22Rv1 (cell line): ENCODE measurements at regions not wholly inside any gene's neighbourhood (a gene's known extent, or its start where the extent isn't known, plus 50 kb on each side); places are given as distances from the start of the nearest gene placed in this dataset.

Experiments
- H3K27ac ChIP-seq: fragments of 450-650 bp; 2 replicates; pipeline ENCODE4 v1.5.1; 2017
- CTCF ChIP-seq: fragments of 450-650 bp; IDR thresholded peaks from 2 replicates; pipeline ENCODE4 v1.5.1; 2017; ENCODE audit warnings: mild to moderate bottlenecking
- ZFX ChIP-seq: fragments of 450-650 bp; IDR thresholded peaks from 2 replicates; pipeline ENCODE4 v1.6.1; 2017; ENCODE audit warnings: antibody characterized with exemption, borderline replicate concordance

GRCh38 chr12:24697769-24698168 is 251.1 kb downstream of the BCAT1 start:
- H3K27ac ChIP-seq = no peak overlapping the region
- TF ChIP-seq ZFX (no peak), CTCF (no peak)

- TF ChIP-seq CTCF (no peak), ZFX (no peak)
- H3K27ac ChIP-seq = no peak overlapping the region
Observed at GRCh38 chr12:24697295-24697694, 251.6 kb downstream of the BCAT1 start.

DNA sequence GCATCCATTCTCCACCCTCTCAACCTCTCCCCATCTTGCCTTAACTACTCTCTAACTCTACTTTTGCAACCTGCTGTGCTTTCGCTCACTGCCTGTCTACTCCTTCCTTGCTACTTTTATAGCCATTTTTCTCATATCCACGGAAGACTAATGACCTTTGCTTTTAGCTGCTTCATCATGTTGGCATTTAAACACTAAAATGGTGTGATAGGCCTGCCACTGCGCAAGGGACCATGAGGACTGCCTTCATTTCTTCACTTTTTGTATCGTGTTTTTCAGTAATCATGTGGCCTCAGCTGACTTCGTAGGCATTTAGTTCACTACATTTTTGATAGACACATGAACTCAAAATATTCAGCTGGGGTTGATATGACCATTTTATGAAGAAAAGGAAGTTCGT is 252.1 kb downstream of the BCAT1 start:
- no peak overlapping the region for H3K27ac ChIP-seq
- TF ChIP-seq CTCF = no peak
- no peak for TF ChIP-seq ZFX

DNA sequence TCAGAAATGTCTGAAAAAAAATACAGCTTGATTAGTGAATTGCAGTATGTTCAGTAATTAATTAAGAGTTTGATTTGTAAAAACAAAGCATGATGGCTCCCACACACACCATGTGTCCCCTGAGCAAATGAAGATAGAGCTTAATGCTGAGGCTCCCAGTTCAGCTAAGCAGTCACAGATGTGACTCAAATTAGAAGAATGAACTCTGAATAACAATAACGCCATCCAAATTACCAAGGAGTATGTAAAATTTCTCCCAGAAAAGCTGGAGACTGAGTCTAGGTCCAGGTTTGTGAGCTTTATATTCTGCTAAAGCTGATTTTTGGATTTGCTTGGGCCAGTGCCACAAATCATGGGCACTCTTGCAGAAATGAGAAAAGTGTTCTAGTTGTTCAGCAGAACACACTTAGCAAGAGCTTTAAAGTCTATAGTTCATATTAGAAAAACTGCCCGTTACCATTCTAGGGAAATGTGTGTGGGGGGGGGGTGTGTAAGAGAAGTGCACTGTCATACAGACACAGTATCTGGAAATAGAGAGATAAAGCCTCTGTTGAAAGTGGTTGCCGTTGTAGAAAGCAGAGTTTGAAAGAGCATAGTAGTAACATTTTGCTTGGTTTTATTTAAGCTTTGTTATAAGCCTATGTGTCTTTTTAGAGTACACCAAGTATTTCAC is 253.1 kb downstream of the BCAT1 start:
- no peak for TF ChIP-seq ZFX
- no peak for TF ChIP-seq CTCF
- H3K27ac ChIP-seq = no peak overlapping the region

DNA sequence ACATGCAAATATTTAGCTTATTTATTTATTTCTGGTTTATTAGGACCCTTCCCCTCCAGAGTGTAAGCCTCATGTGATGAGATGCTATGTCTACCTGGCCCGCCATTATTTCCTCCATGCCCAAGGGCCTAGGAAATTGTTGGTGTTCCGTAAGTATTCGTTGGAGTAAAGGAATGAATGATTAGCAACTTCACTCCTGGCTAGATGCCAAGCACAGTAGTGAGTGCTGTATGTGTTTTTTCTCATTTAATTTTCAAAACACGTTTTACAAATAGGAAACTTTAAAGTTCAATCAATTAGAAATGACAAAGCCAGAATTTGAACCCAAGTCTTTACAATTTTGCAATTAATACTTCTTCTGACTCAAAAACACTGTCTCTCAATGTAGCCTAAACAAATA is 253.8 kb downstream of the BCAT1 start:
- TF ChIP-seq CTCF (no peak), ZFX (no peak)
- no peak overlapping the region for H3K27ac ChIP-seq

DNA sequence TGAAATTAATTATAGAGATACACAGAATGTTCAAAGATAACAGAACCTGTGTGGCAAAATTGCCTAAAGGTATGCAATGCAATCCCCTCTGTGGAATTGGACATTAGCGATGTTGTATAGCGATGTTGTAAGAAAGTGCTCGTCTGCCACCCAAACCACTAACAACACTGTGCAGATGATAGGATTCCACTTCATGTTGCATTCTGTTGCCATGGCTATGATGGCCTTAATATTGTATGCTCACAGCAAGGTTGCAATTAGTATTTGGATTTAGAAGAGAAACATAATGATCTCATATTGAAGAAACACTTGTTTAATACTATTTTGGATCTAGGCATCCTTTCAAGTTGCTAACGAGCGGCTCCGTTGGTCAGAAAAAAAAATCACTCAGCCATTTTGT is 260.3 kb downstream of the BCAT1 start:
- no peak overlapping the region for H3K27ac ChIP-seq
- TF ChIP-seq CTCF = no peak
- TF ChIP-seq ZFX = no peak

DNA sequence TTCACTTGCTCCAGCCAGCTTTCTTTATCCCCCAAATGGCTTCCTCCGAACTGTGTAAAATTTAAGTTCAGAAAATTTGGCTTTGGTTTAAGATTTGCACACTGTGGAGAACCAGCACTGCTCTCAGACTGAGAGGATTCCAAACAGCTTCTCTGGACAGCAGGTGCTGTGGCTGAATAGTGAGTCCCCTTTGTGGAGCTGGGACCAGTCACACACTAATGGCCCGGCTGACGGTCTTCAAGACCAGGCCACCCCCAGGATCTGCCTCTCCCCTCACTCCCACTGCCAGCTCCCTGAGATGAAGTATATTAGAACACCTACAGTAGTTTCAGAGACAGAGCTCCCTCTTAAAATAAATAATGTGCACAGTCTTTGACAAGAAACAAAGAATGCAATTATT is 267.3 kb downstream of the BCAT1 start:
- TF ChIP-seq ZFX (no peak), CTCF (no peak)
- no peak overlapping the region for H3K27ac ChIP-seq
